ENCODE measurements at regions not wholly inside any gene's neighbourhood (a gene's known extent, or its start where the extent isn't known, plus 50 kb on each side); places are given as distances from the start of the nearest gene placed in this dataset.

- CTCF ChIA-PET, result interaction anchor here (0.7 kb wide), 1 partner anchor 342 kb away, joined by 3 read pairs; no protein-coding TSS in a partner anchor
- POLR2A ChIA-PET (ENCODE audit: low non-redundant PET), result no interaction called here
- no peak overlapping the region for H3K27ac ChIP-seq
- TF ChIP-seq, protein P1, sequence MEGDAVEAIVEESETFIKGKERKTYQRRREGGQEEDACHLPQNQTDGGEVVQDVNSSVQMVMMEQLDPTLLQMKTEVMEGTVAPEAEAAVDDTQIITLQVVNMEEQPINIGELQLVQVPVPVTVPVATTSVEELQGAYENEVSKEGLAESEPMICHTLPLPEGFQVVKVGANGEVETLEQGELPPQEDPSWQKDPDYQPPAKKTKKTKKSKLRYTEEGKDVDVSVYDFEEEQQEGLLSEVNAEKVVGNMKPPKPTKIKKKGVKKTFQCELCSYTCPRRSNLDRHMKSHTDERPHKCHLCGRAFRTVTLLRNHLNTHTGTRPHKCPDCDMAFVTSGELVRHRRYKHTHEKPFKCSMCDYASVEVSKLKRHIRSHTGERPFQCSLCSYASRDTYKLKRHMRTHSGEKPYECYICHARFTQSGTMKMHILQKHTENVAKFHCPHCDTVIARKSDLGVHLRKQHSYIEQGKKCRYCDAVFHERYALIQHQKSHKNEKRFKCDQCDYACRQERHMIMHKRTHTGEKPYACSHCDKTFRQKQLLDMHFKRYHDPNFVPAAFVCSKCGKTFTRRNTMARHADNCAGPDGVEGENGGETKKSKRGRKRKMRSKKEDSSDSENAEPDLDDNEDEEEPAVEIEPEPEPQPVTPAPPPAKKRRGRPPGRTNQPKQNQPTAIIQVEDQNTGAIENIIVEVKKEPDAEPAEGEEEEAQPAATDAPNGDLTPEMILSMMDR (conservative IDR thresholded peaks at IDR 0.05; ENCODE audit: low read depth), result no peak
- DNase-seq (ENCODE audit: low spot score), result no peak
Observed at GRCh38 chr2:11104794-11105660, 50.2 kb upstream of the SLC66A3 start.
